Ecto neural progenitor cell (in vitro differentiated cells): ENCODE measurements at regions not wholly inside any gene's neighbourhood (a gene's known extent, or its start where the extent isn't known, plus 50 kb on each side); places are given as distances from the start of the nearest gene placed in this dataset.
A peak's percentile ranks its signal among the peaks of the same experiment; 100 is the strongest.
"Not testable (repeated sequence)": the region's sequence is repeated elsewhere in the genome, so short reads cannot be mapped to it uniquely, and the experiment has no call there.

Experiments used
- DNase-seq: peaks from one replicate; pipeline ENCODE4 v3.0.0-alpha.2; 2018; ENCODE audit warnings: low spot score

DNA sequence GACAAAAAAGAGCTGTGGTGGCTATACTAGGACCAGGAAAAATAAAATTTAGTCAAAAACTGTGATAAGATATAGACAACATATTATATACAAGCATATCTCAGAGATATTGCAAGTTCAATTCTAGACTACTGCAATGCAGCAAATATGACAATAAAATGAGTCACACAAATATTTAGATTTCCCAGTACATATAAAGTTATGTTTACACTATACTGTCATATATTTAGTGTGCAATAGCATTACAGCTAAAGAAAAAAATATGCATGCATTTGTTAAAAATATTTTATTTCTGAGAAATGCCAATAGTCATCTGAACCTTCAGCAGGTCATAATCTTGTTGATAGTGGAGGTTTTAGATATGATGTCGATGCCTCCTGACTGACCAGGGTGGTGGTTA, 72.1 kb downstream of the AKR1C4 start:
- DNase-seq: no peak

GRCh38 chr10:5269791-5270190, 73.2 kb downstream of the AKR1C4 start:
- DNase-seq: no peak

DNA sequence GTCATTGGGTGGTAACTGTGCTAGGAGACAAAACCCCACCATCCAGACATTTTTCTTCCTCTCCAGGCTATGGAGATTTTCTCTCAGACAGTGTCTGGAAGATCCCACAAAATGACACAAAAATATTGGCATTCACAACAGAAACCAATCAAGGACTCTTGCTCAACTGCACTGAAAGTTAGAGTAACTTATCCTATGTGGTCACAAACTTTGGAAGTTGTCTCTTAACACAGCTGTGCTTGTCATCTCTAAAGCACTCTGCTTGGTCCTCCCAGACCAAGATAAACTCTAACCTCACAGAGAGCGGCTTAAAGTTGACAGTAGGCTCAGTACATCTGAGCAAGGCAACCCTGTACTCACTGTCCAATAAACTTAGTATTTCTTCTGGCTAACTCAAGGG, 74.9 kb downstream of the AKR1C4 start:
- DNase-seq: no peak

DNA sequence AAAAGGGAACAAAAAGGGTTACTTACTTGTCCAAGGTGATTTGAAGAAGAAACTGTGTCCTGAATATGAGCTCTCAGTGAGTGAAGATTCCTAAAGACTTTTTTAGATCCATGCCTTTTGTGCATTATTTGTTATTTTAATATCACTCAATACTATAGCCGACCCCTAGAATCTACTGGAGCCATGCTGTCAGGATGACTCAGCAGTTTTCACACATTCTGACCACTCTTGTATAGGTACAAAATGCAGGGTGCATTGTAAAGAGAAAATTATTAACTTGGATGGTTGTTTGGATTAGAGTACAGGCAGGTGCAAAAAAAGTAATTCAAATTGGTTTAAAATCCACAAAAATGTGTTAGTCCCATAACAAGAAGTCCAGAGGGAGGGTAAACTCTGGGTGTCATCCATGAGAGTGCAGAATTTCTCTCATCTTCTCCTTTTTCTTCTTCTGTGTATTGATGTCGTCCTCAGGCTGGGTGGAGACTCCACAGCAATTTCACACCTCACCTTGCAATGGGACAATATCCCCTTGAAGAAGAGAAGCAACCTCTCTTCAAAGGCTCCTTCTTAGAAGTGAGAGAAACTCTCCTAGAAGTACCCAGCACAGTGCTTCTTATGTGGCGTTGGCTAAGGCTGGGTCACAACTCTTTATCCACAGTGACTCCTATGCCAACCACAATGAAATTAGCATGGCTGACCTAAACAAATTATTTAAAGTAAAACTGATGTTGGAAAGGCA, 75.6 kb downstream of the AKR1C4 start:
- DNase-seq: no peak

DNA sequence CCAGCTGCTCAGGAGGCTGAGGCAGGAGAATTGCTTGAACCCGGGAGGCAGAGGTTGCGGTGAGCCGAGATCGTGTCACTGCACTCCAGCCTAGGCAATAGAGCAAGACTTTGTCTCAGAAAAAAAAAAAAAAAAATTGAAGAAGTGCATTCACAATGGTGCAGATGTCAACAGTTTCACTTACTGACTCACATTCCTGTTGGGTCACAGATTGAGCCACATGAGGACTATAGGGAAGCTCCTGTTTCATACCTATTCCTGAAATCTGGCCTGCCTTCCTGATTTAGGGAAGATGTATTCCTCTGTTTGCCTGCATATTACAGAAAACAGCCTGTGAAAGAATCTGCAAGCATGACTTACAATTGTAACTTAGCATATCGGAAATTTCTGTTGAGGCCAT, 78.2 kb downstream of the AKR1C4 start:
- DNase-seq: no peak

GRCh38 chr10:5281356-5281755, 83.4 kb upstream of the UCN3 start:
- no peak for DNase-seq

GRCh38 chr10:5282137-5282536, 82.6 kb upstream of the UCN3 start:
- DNase-seq: no peak

GRCh38 chr10:5283305-5284158, 81.2 kb upstream of the UCN3 start:
- peak; percentile 66 for DNase-seq

GRCh38 chr10:5284311-5285057, 80.3 kb upstream of the UCN3 start:
- DNase-seq: no peak

DNA sequence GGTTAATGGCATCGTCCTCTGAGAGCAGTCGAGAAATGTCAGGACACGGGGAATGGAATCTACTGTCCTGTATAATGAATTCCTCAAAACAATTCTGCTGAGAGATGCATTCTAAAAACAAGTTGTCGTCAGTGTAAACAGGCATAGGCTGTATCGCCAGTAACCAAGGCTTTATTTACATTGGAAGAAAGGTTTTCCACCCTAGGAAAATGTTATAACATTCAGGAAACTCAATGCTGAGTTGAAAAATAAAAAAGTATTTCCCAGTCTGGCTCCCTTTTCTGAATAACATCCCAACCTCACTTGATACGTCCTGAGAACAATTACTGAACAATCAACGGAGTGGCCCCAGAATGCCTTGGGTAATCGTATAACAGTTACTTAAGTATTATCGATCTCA, 79.6 kb upstream of the UCN3 start:
- no peak for DNase-seq

DNA sequence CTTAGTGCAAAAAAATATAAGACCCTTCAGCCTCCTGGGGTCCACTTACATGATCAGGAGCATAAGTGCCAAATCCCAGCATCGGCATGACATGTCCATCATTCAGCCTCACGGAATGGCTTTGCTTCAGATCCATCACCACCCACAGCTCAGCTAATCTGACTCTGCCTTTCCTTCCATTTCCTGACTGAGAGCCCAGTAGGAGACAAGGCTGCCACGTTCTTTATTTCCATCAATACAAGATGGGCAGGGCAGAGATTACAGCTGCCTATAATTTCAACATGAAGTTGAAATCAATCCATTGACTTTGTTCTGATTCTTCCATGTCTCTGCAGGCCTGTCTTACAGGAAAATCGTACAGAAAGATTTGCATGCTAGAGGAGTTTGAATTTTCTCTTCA, 76.4 kb upstream of the UCN3 start:
- no peak for DNase-seq

DNA sequence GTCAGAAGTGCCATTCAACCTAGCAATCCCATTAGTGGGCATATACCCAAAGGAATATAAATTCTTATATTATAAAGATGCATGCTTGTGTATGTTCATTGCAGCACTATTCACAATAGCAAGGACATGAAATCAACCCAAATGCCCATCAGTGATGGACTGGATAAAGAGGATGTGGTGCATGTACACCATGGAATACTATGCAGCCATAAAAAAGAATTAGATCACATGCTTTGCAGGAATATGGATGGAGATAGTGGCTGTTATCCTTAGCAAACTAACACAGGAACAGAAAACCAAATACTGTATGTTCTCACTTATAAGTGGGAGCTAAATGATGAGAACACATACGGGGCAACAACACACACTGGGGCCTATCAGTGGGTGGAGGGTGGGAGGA, 75.5 kb upstream of the UCN3 start:
- not testable (repeated sequence) for DNase-seq

- no peak for DNase-seq
Observed at GRCh38 chr10:5291501-5292195, 73.1 kb upstream of the UCN3 start.

DNA sequence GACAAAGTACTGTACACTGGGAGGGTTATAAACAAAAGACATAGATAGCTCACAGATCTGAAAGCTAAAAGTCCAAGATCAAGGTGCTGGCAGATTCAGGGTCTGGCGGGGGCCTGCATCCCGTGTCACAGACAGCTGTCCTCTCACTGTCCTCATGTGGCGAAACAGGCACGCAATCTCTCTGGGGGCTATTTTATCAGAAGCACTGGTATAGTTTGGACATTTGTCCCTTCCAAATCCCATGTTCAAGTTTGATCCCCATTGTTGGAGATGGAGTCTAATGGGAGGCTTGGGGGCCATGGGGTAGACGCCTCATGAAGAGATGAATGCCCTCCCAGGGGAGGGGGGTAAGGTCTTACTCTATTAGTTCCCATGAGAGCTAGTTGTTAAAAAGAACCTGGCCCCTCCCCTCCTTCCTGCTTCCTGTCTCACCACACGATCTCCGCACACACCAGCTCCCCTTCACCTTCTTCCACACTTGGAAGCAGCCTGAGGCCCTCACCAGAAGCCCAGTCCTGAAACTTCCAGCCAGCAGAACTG, 72.5 kb upstream of the UCN3 start:
- no peak for DNase-seq

GRCh38 chr10:5292970-5293369, 71.8 kb upstream of the UCN3 start:
- not testable (repeated sequence) for DNase-seq

GRCh38 chr10:5293691-5294550, 70.8 kb upstream of the UCN3 start:
- DNase-seq: peak; percentile 88

GRCh38 chr10:5297466-5297865, 67.3 kb upstream of the UCN3 start:
- no peak for DNase-seq

DNA sequence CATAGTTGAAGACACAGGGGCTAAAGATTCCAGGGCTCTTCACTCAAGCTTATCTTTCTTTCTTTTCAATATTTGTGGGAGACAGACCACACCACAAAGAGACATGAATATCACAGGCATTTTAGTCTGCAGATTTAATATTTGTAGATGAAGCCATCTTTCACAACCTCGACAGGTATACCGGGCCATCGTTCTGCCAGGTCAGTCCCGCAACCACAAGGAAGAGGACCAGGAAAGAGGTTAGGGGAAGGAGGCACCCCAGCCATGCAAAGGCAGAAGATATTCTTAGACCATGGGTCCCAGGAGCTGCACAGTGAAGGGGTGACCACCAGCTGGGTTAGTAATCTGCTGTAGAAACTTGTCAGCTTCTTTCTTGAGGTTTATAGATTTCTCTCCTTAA, 66.8 kb upstream of the UCN3 start:
- DNase-seq: no peak

DNA sequence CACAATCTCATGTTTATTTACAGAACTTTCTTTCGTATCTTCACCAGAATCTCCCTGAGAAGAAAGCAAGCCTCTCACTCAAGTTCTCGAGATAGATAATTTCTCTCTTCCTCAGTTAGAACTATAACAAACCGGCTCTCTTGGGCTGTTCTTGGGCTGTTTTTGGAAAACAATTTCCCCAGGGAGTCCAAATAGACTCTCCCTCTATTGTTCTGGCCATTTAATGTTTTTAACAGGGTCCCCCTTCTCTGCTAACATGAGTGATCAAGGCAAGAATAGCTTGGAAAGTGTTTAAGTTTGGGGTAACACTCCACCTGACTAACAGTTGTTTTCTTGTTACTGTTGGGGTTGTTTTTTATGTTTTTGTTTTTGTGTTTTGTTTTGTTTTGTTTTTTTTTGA, 64.8 kb upstream of the UCN3 start:
- no peak for DNase-seq

- DNase-seq: no peak
Observed at GRCh38 chr10:5303504-5303903, 61.3 kb upstream of the UCN3 start.

GRCh38 chr10:5305374-5305773, 59.4 kb upstream of the UCN3 start:
- no peak for DNase-seq
